Vagina (tissue), 2 donors: ENCODE measurements at regions not wholly inside any gene's neighbourhood (a gene's known extent, or its start where the extent isn't known, plus 50 kb on each side); places are given as distances from the start of the nearest gene placed in this dataset.
"Not testable (repeated sequence)": the region's sequence is repeated elsewhere in the genome, so short reads cannot be mapped to it uniquely, and the experiment has no call there.

ENCODE experiments used
- CTCF ChIP-seq, 3 experiments: fragments of 450-650 bp in 2 of 3; fragments of 200-600 bp in 1 of 3; sonication (generic) in 1 of 3; IDR thresholded peaks; one replicate each; pipeline ENCODE4 v1.5.1; 2017 to 2019; ENCODE audit warnings: antibody characterized with exemption in 3 of 3, mild to moderate bottlenecking in 2 of 3, moderate library complexity in 2 of 3
- POLR2A ChIP-seq, 2 donors: fragments of 450-650 bp; IDR thresholded peaks; one replicate each; pipeline ENCODE4 v1.6.1; 2017; ENCODE audit warnings: antibody characterized with exemption in 2 of 2, mild to moderate bottlenecking in 2 of 2, moderate library complexity in 2 of 2
- POLR2AphosphoS5 ChIP-seq, 2 donors: sonication (generic); formaldehyde crosslinking; IDR thresholded peaks; one replicate each; pipeline ENCODE4 v1.9.0; 2017; ENCODE audit warnings: antibody characterized with exemption in 2 of 2, mild to moderate bottlenecking in 2 of 2, low read depth in 1 of 2; ENCODE audit not compliant: insufficient read depth in 1 of 2

- not testable (repeated sequence) for TF ChIP-seq POLR2A (IDR thresholded peaks at IDR 0.05); CTCF (IDR thresholded peaks at IDR 0.05); POLR2AphosphoS5 (IDR thresholded peaks at IDR 0.05; ENCODE audit: insufficient read depth in 1 of 2, low read depth in 1 of 2)
Observed at GRCh38 chr13:86363749-86364148, 564.5 kb upstream of the SLITRK6 start.
